Parathyroid adenoma (tissue), 2 donors: ENCODE measurements at regions not wholly inside any gene's neighbourhood (a gene's known extent, or its start where the extent isn't known, plus 50 kb on each side); places are given as distances from the start of the nearest gene placed in this dataset.

Experiments
- H2AFZ ChIP-seq: fragments of 300-600 bp; sonication (generic); one replicate; pipeline ENCODE4 v1.7.0; 2017; ENCODE audit warnings: antibody characterized with exemption, mild to moderate bottlenecking
- H3K27ac ChIP-seq: fragments of 300-600 bp; sonication (generic); one replicate; pipeline ENCODE4 v1.7.0; 2017
- H3K27me3 ChIP-seq: fragments of 300-600 bp; sonication (generic); one replicate; pipeline ENCODE4 v1.7.0; 2017; ENCODE audit warnings: low read length; ENCODE audit not compliant: control insufficient read depth, insufficient read depth
- H3K36me3 ChIP-seq: fragments of 300-600 bp; sonication (generic); one replicate; pipeline ENCODE4 v1.7.0; 2017; ENCODE audit warnings: low read length; ENCODE audit not compliant: control insufficient read depth, insufficient read depth
- H3K4me1 ChIP-seq: fragments of 300-600 bp; sonication (generic); one replicate; pipeline ENCODE4 v1.7.0; 2017; ENCODE audit warnings: control low read depth
- H3K4me2 ChIP-seq: fragments of 300-600 bp; sonication (generic); one replicate; pipeline ENCODE4 v1.7.0; 2017; ENCODE audit warnings: low read length
- H3K4me3 ChIP-seq: fragments of 300-600 bp; sonication (generic); one replicate; pipeline ENCODE4 v1.7.0; 2017; ENCODE audit warnings: low read depth, low read length
- H3K79me2 ChIP-seq: fragments of 300-600 bp; sonication (generic); one replicate; pipeline ENCODE4 v1.7.0; 2017; ENCODE audit warnings: control low read depth
- H3K9ac ChIP-seq: fragments of 300-600 bp; sonication (generic); one replicate; pipeline ENCODE4 v1.7.0; 2017; ENCODE audit warnings: mild to moderate bottlenecking
- H3K9me3 ChIP-seq: fragments of 300-600 bp; sonication (generic); one replicate; pipeline ENCODE4 v1.7.0; 2017; ENCODE audit warnings: low read length; ENCODE audit not compliant: control insufficient read depth
- TF ChIP-seq, protein P1 (sequence below): fragments of 300-600 bp; sonication (generic); IDR thresholded peaks from one replicate; pipeline ENCODE4 v1.7.0; 2017; ENCODE audit warnings: antibody characterized with exemption, mild to moderate bottlenecking
- donor health status: primary hyperparathyroidism.

DNA sequence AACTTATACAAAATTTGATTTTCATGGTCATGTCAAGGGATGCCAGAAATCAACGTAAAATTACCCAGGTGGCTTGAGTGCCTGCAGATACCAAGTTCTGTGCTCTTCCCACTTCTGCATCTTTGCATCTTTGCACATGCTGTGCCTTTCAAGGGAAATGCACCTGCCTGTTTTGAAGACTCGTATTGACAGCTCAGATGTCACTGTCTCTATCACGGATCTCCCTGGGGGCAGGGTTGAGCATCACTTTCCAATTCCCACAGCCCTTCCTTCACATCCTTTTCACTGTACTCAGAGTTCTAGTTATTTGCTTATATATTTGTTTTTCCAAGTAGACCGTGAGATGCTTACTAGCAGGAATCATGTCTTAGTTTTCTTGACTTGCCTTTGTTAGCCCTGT is 274.2 kb downstream of the CDH26 start:
- no peak overlapping the region for H3K4me3 ChIP-seq
- TF ChIP-seq, protein P1, sequence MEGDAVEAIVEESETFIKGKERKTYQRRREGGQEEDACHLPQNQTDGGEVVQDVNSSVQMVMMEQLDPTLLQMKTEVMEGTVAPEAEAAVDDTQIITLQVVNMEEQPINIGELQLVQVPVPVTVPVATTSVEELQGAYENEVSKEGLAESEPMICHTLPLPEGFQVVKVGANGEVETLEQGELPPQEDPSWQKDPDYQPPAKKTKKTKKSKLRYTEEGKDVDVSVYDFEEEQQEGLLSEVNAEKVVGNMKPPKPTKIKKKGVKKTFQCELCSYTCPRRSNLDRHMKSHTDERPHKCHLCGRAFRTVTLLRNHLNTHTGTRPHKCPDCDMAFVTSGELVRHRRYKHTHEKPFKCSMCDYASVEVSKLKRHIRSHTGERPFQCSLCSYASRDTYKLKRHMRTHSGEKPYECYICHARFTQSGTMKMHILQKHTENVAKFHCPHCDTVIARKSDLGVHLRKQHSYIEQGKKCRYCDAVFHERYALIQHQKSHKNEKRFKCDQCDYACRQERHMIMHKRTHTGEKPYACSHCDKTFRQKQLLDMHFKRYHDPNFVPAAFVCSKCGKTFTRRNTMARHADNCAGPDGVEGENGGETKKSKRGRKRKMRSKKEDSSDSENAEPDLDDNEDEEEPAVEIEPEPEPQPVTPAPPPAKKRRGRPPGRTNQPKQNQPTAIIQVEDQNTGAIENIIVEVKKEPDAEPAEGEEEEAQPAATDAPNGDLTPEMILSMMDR: no peak
- no peak overlapping the region for H3K27ac ChIP-seq
- H3K4me2 ChIP-seq: no peak overlapping the region
- no peaks in the 10 kb centered on the region for H3K9me3 ChIP-seq
- H3K36me3 ChIP-seq: no peaks in the 10 kb centered on the region
- no peaks in the 10 kb centered on the region for H3K79me2 ChIP-seq
- H3K4me1 ChIP-seq: no peaks in the 10 kb centered on the region
- no peak overlapping the region for H3K9ac ChIP-seq
- H3K27me3 ChIP-seq: no peaks in the 10 kb centered on the region
- H2AFZ ChIP-seq: no peak overlapping the region

DNA sequence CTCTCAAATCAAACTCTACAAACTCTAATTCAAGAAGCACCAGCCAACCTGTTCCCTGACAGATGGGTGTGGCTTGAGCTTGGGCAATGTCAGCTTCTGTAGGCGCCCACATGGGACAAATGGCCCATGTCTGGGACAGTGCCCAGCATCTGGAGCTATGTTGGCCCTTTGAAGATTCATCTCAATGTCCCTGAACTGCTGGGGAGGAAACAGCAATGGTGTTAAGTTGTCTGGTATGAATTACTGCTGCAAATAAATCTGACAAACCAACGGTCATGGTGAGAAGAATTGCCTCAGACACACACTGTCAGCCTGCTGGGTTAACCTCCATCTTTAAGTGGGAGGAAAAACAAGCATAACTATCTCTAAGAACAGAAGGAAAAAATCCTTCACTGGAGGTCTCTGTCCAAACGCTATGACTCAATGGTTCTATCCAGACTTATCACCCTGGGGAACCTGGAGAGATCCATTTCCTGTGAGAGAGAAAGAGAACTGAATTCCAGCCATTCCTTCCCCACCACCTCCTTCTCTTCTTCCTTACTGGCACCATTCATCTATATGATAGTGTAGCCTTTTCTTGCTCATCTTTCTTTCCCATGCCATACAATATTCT is 274.9 kb downstream of the CDH26 start:
- no peaks in the 10 kb centered on the region for H3K4me1 ChIP-seq
- no peaks in the 10 kb centered on the region for H3K36me3 ChIP-seq
- no peaks in the 10 kb centered on the region for H3K27me3 ChIP-seq
- TF ChIP-seq, protein P1: no peak
- no peak overlapping the region for H3K9ac ChIP-seq
- H3K79me2 ChIP-seq: no peaks in the 10 kb centered on the region
- H2AFZ ChIP-seq: no peak overlapping the region
- H3K4me3 ChIP-seq: no peak overlapping the region
- H3K9me3 ChIP-seq: no peaks in the 10 kb centered on the region
- H3K4me2 ChIP-seq: no peak overlapping the region
- no peak overlapping the region for H3K27ac ChIP-seq

DNA sequence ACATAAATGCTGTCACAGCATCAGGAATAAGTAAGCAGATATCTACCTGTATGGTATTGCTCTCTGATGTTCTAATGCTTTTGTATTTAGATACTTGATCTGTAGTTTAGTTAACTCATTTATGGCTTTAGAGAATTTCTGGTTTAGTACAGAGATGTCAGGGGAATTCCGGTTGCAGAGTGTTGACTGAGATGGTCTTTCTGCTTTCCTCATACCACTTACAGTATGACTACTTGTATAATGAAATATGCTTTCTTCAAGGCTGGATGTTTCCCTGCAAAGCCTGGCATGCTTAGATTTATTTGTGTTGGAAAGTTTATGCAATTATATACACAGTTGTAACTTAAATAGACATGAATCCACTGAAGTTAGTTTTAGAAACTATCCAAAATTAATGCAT is 278.4 kb downstream of the CDH26 start:
- H2AFZ ChIP-seq: no peak overlapping the region
- H3K27me3 ChIP-seq: no peaks in the 10 kb centered on the region
- H3K79me2 ChIP-seq: no peaks in the 10 kb centered on the region
- no peak overlapping the region for H3K9ac ChIP-seq
- no peak overlapping the region for H3K4me3 ChIP-seq
- TF ChIP-seq, protein P1: no peak
- H3K36me3 ChIP-seq: no peaks in the 10 kb centered on the region
- H3K4me1 ChIP-seq: no peaks in the 10 kb centered on the region
- H3K9me3 ChIP-seq: no peaks in the 10 kb centered on the region
- H3K4me2 ChIP-seq: no peak overlapping the region
- no peak overlapping the region for H3K27ac ChIP-seq

DNA sequence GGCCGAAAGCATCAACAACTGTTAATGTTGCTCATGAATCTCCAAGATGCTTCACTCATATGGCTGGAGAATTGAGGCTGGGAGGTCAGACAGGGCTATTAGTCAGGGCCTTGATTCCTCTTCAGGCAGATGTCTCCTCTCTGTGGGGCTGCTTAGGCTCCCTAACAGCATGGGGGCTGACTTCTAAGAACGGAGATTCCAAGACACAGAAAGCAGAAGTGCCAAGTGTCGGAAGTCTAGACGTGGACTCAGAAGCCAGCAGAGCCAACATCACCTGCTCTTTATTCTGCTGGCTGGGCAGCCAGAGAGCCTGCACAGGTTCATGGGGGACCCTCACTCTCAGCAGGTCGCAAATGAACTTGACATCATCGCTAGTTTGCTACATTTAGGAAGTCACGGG is 279.8 kb downstream of the CDH26 start:
- Histone ChIP-seq H3K79me2 (no peaks in the 10 kb centered on the region), H3K9me3 (no peaks in the 10 kb centered on the region), H3K4me2 (no peak overlapping the region), H2AFZ (no peak overlapping the region), H3K4me3 (no peak overlapping the region), H3K27ac (no peak overlapping the region), H3K27me3 (no peaks in the 10 kb centered on the region), H3K4me1 (no peaks in the 10 kb centered on the region), H3K9ac (no peak overlapping the region), H3K36me3 (no peaks in the 10 kb centered on the region)
- TF ChIP-seq, protein P1: no peak

DNA sequence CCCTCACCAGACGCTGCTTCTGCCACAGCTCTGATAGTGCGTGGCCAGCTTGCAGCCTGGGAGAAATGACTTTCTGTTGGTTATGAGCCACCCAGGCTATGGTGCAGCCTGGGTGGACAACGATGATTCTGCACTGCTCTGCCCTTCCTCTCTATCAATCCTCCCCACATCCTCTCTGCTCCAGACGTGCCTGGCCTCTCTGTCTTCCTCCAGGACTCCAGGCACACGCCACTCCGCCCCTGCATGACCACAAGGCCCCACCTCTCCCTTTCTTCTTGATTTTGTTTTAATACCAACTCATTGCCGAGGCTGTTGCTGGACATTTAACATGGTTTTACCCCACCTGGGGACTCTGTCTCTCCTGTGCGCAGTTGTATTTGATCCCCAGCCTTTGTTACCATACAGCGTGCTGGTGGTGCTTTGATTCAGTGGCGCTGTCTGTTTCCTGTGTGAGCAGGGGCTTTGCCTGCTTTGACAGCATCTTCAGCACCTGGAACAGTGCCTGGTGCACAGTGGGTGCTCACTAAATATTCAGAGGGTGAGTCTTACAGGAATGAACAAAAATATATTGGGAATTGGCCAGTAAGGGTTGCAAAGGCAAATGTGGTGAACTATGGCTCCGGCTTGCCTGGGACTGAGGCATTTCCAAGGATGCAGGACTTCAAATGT is 280.9 kb downstream of the CDH26 start:
- no peaks in the 10 kb centered on the region for H3K9me3 ChIP-seq
- H3K36me3 ChIP-seq: no peaks in the 10 kb centered on the region
- H3K79me2 ChIP-seq: no peaks in the 10 kb centered on the region
- H3K27me3 ChIP-seq: no peaks in the 10 kb centered on the region
- H3K9ac ChIP-seq: no peak overlapping the region
- TF ChIP-seq, protein P1: no peak
- H3K27ac ChIP-seq: no peak overlapping the region
- H2AFZ ChIP-seq: no peak overlapping the region
- H3K4me3 ChIP-seq: no peak overlapping the region
- H3K4me1 ChIP-seq: no peaks in the 10 kb centered on the region
- no peak overlapping the region for H3K4me2 ChIP-seq
